ENCODE measurements at regions not wholly inside any gene's neighbourhood (a gene's known extent, or its start where the extent isn't known, plus 50 kb on each side); places are given as distances from the start of the nearest gene placed in this dataset.

DNA sequence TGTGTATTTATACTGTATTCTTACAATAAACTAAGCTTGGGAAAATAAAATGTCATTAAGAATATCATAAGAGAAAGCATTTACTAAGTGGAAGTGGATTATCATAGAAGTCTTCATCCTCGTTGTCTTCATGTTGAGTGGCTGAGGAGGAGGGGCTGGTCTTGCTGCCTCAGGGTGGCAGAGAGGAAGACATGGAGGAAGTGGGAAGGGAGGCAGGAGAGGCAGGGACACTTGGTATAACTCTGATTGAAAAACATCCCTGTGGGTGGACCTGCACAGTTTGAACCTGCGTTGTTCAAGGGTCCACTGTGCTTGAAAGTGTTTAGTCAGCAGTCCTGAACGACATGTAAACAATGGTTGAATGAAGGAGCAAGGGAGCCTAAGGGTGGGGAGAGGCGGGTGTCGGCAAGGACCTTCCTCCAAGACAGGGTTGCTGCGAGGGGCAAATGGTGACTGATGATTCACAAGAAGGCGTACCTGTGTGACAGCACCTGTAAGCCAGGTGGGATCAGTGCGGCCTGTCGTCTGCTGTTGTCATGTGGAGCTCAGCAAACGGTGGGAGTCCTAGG lies 103.8 kb upstream of the KLF13 start:
- CTCF ChIA-PET: no interaction called here
- H3K27ac ChIP-seq (ENCODE audit: insufficient read depth, low read depth, low read length): no peak overlapping the region

More for the DNA sequence above, 103.8 kb upstream of the KLF13 start:
- H3K27me3 ChIP-seq (ENCODE audit: control insufficient read depth in 2 of 2, insufficient read depth in 2 of 2, low read length in 2 of 2): peaks cover 14 to 27% of the 10 kb centered on the region in 2 experiments
- no peak overlapping the region for H2AFZ ChIP-seq (ENCODE audit: low read depth, low read length)
- peaks cover 11% of the 10 kb centered on the region for H3K4me1 ChIP-seq (ENCODE audit: control insufficient read depth, extremely low read depth, insufficient read depth, low read length)
- no peak for FAIRE-seq
- no TSS peak for BruUV-seq (replicated peaks)
- no peaks in the 10 kb centered on the region for H3K9me1 ChIP-seq (replicated peaks; ENCODE audit: control insufficient read depth, extremely low read depth, insufficient read depth, low read length)
- H3K36me3 ChIP-seq (ENCODE audit: control insufficient read depth in 2 of 2, extremely low read depth in 1 of 2, insufficient read depth in 2 of 2, low read length in 2 of 2): no peaks in the 10 kb centered on the region
- intact Hi-C loops (cut with micrococcal nuclease): loop anchor here (5.0 kb wide), 1 partner anchor 59 kb away; no protein-coding TSS in a partner anchor
- no peaks in the 10 kb centered on the region for H3K9me3 ChIP-seq (replicated peaks; ENCODE audit: control insufficient read depth, insufficient read depth, low read length)
- no peak for TF ChIP-seq FOS (IDR thresholded peaks at IDR 0.05; ENCODE audit: borderline replicate concordance, insufficient read depth, low read length)
- no peak for TF ChIP-seq MAX (IDR thresholded peaks at IDR 0.05; ENCODE audit: insufficient read depth, insufficient read length)
- no peak for TF ChIP-seq EZH2 (IDR thresholded peaks at IDR 0.05; ENCODE audit: borderline replicate concordance, low read depth, low read length, severe bottlenecking)
- no peak for TF ChIP-seq CTCF (IDR thresholded peaks at IDR 0.05; ENCODE audit: extremely low read depth in 1 of 2, insufficient read depth in 1 of 2, low read depth in 1 of 2, low read length in 2 of 2)
- no peak for TF ChIP-seq POLR2AphosphoS5 (IDR thresholded peaks at IDR 0.05; ENCODE audit: insufficient read depth, low read depth, low read length)
- TF ChIP-seq POLR2A (IDR thresholded peaks at IDR 0.05; ENCODE audit: low read depth, low read length): no peak
- no peak for TF ChIP-seq GATA2 (IDR thresholded peaks at IDR 0.05; ENCODE audit: insufficient read depth, insufficient read length, low read depth, low read length)
- no peak for TF ChIP-seq JUN (IDR thresholded peaks at IDR 0.05; ENCODE audit: borderline replicate concordance, insufficient read depth, insufficient read length, low read depth)
- TF ChIP-seq MYC (IDR thresholded peaks at IDR 0.05; ENCODE audit: low read depth, low read length): no peak
- H3K4me2 ChIP-seq (ENCODE audit: insufficient read depth, low read length): no peak overlapping the region
- no peaks in the 10 kb centered on the region for H4K20me1 ChIP-seq (replicated peaks; ENCODE audit: control insufficient read depth, extremely low read depth, insufficient read depth, low read length)
- H3K79me2 ChIP-seq (ENCODE audit: control insufficient read depth, insufficient read depth, low read length): no peaks in the 10 kb centered on the region
- dilution Hi-C loops (cut with MboI; ENCODE audit: extremely low pct_ligation_motif_present, low sequenced_read_pairs): loop anchor here (25.0 kb wide), 2 partner anchors 89 to 264 kb away; no protein-coding TSS in a partner anchor
- no peak for DNase-seq (ENCODE audit: low read depth, low spot score)
- no peak overlapping the region for H3K9ac ChIP-seq (replicated peaks; ENCODE audit: extremely low read depth, insufficient read depth, low read length)
- H3K4me3 ChIP-seq (replicated peaks in 1 of 3; ENCODE audit: insufficient read depth in 1 of 3, low read depth in 1 of 3, low read length in 3 of 3): no peak overlapping the region
- POLR2A ChIA-PET: no interaction called here
